GM12878 (cell line): ENCODE measurements at regions not wholly inside any gene's neighbourhood (a gene's known extent, or its start where the extent isn't known, plus 50 kb on each side); places are given as distances from the start of the nearest gene placed in this dataset.

ENCODE experiments used
- ATF2 ChIP-seq: IDR thresholded peaks from 2 replicates; pipeline ENCODE4 v1.6.1; 2012; ENCODE audit warnings: low read length, inconsistent platforms
- BCL11A ChIP-seq: IDR thresholded peaks from 2 replicates; pipeline ENCODE4 v1.6.1; 2011; ENCODE audit warnings: low read depth, low read length
- BCLAF1 ChIP-seq: fragments of 450-650 bp; IDR thresholded peaks from 2 replicates; pipeline ENCODE4 v1.6.1; 2017; ENCODE audit warnings: antibody characterized with exemption, mild to moderate bottlenecking, moderate library complexity
- CHD2 ChIP-seq: IDR thresholded peaks from 2 replicates; pipeline ENCODE4 v1.6.1; 2011; ENCODE audit warnings: low read depth, low read length, improper control_type of control experiment, borderline replicate concordance
- CTCF ChIP-seq, 3 experiments: IDR thresholded peaks in 2 of 3; conservative IDR thresholded peaks in 1 of 3; 2 replicates each; pipeline ENCODE4 v1.5.1; 2011; ENCODE audit warnings: low read depth in 3 of 3, low read length in 3 of 3, mild to moderate bottlenecking in 3 of 3, control low read depth in 2 of 3, moderate library complexity in 2 of 3, inconsistent platforms in 1 of 3, mixed read lengths in 1 of 3; ENCODE audit not compliant: control insufficient read depth in 2 of 3, insufficient read depth in 1 of 3; ENCODE audit errors: extremely low read depth in 1 of 3
- FOS ChIP-seq: IDR thresholded peaks from 3 replicates; pipeline ENCODE4 v1.6.1; 2011; ENCODE audit warnings: borderline replicate concordance; ENCODE audit not compliant: insufficient read length; ENCODE audit errors: extremely low read depth
- FOXK2 ChIP-seq: fragments of 450-650 bp; IDR thresholded peaks from 2 replicates; pipeline ENCODE4 v1.6.1; 2017; ENCODE audit warnings: mild to moderate bottlenecking, moderate library complexity
- KAT2A ChIP-seq: conservative IDR thresholded peaks from 2 replicates; pipeline ENCODE4 v1.6.1; 2011; ENCODE audit warnings: low read depth, low read length; ENCODE audit not compliant: control insufficient read depth
- NRF1 ChIP-seq: conservative IDR thresholded peaks from 2 replicates; pipeline ENCODE4 v1.6.1; 2011; ENCODE audit warnings: mild to moderate bottlenecking, low read depth, low read length, improper control_type of control experiment
- POLR2A ChIP-seq: IDR thresholded peaks from 2 replicates; pipeline ENCODE4 v1.6.1; 2011; ENCODE audit warnings: low read depth, mild to moderate bottlenecking, low read length
- POLR2AphosphoS5 ChIP-seq: IDR thresholded peaks from 2 replicates; pipeline ENCODE4 v1.6.1; 2011; ENCODE audit warnings: mild to moderate bottlenecking, low read length, inconsistent platforms
- RAD21 ChIP-seq: IDR thresholded peaks from 2 replicates; pipeline ENCODE4 v1.6.1; 2011; ENCODE audit warnings: mild to moderate bottlenecking, low read depth, low read length, moderate library complexity; ENCODE audit not compliant: insufficient read depth
- REST ChIP-seq: IDR thresholded peaks from 2 replicates; pipeline ENCODE4 v1.6.1; 2012; ENCODE audit warnings: mild to moderate bottlenecking, low read depth, low read length
- ZBTB4 ChIP-seq: fragments of 450-650 bp; formaldehyde crosslinking; IDR thresholded peaks from 2 replicates; pipeline ENCODE4 v1.4.0; 2022; ENCODE audit warnings: mild to moderate bottlenecking, moderate library complexity

GRCh38 chr22:49303781-49304461, 523.8 kb downstream of the BRD1 start:
- TF ChIP-seq NRF1 = no peak
- no peak for TF ChIP-seq CTCF (IDR thresholded peaks at IDR 0.05 in 2 of 3, conservative IDR thresholded peaks at IDR 0.05 in 1 of 3; ENCODE audit: control insufficient read depth in 2 of 3, extremely low read depth in 1 of 3, insufficient read depth in 1 of 3, low read depth in 3 of 3, low read length in 3 of 3)
- TF ChIP-seq KAT2A = no peak
- no peak for TF ChIP-seq CHD2
- TF ChIP-seq POLR2A = no peak
- TF ChIP-seq BCLAF1 = no peak
- no peak for TF ChIP-seq POLR2AphosphoS5
- no peak for TF ChIP-seq FOXK2
- TF ChIP-seq ZBTB4 (CRISPR knock-in tag) = no peak
- no peak for TF ChIP-seq BCL11A
- no peak for TF ChIP-seq REST
- TF ChIP-seq FOS = no peak
- TF ChIP-seq ATF2 = no peak
- TF ChIP-seq RAD21 = no peak
